Breast epithelium (tissue), 4 donors: ENCODE measurements at regions not wholly inside any gene's neighbourhood (a gene's known extent, or its start where the extent isn't known, plus 50 kb on each side); places are given as distances from the start of the nearest gene placed in this dataset.

Experiments used
- DNase-seq, 2 donors: peaks; one replicate each; pipeline ENCODE4 v3.0.0-alpha.2; 2019; ENCODE audit warnings: low spot score in 2 of 2
- H3K27ac ChIP-seq, 2 donors: fragments of 200-600 bp; sonication (generic) in 1 of 2; one replicate each; pipeline ENCODE4 v1.5.1; 2016 to 2019; ENCODE audit warnings: mild to moderate bottlenecking in 1 of 2
- H3K27me3 ChIP-seq, 2 donors: fragments of 200-600 bp; sonication (generic) in 1 of 2; one replicate each; pipeline versions ENCODE4 v1.5.1 to v1.6.0; 2017 to 2019; ENCODE audit warnings: control low read depth in 1 of 2, mild to moderate bottlenecking in 1 of 2
- H3K36me3 ChIP-seq: fragments of 200-600 bp; one replicate; pipeline ENCODE4 v1.5.1; 2019
- H3K4me1 ChIP-seq, 2 donors: fragments of 200-600 bp; sonication (generic); one replicate each; pipeline ENCODE4 v1.5.1; 2016 to 2019; ENCODE audit warnings: control low read depth in 1 of 2
- H3K4me3 ChIP-seq, 3 donors: fragments of 200-600 bp; sonication (generic); 1 replicate in 2 of 3; 2 replicates in 1 of 3; pipeline ENCODE4 v1.5.1; 2016 to 2019; ENCODE audit warnings: mild to moderate bottlenecking in 3 of 3, moderate library complexity in 2 of 3
- H3K9me3 ChIP-seq, 2 donors: fragments of 200-600 bp; sonication (generic) in 1 of 2; one replicate each; pipeline ENCODE4 v1.5.1; 2016 to 2019; ENCODE audit warnings: control low read depth in 1 of 2
- POLR2A ChIP-seq: fragments of 450-650 bp; IDR thresholded peaks from one replicate; pipeline ENCODE4 v1.6.1; 2016; ENCODE audit warnings: antibody characterized with exemption, mild to moderate bottlenecking, moderate library complexity
- POLR2AphosphoS5 ChIP-seq, 3 donors: sonication (generic); formaldehyde crosslinking; IDR thresholded peaks; one replicate each; pipeline ENCODE4 v1.6.1; 2017; ENCODE audit warnings: antibody characterized with exemption in 3 of 3
- intact Hi-C: fragments of 100-400 bp; cut with DNase I; formaldehyde crosslinking; loops from one replicate; pipeline ENCODE4 v1.15.1; 2023; ENCODE audit warnings: low total_unique reads
- TF ChIP-seq, protein P1 (sequence below), 3 donors: fragments of 450-650 bp; IDR thresholded peaks; one replicate each; pipeline ENCODE4 v1.5.1; 2016 to 2017; ENCODE audit warnings: antibody characterized with exemption in 3 of 3, mild to moderate bottlenecking in 3 of 3, moderate library complexity in 3 of 3

DNA sequence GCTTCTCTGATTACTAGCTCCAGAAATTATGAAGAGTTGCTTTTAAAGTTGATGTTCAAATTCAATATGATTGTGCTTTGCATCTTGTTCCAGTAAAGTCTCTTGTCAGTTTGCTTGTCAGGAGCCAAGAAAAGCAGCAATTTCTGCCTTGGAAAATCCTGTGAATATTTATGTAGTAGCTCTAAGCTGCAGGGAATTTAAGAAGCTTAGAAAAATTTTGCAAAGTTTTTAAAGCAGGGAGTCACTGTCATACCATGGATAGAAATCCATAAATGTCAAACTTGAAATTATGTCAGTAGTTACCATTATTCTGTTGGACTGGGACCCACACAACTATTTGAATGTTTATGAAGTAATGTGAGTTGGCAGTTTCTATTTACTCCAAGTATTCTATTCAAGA is 169.3 kb downstream of the TMEM200C start:
- Histone ChIP-seq H3K27ac (no peak overlapping the region), H3K27me3 (peaks cover 0 to 3% of the 10 kb centered on the region in 2 donors), H3K4me1 (no peaks in the 10 kb centered on the region), H3K4me3 (no peak overlapping the region), H3K36me3 (no peaks in the 10 kb centered on the region), H3K9me3 (no peaks in the 10 kb centered on the region)
- TF ChIP-seq POLR2AphosphoS5 (IDR thresholded peaks at IDR 0.05) (no peak), POLR2A (no peak)
- TF ChIP-seq, protein P1, sequence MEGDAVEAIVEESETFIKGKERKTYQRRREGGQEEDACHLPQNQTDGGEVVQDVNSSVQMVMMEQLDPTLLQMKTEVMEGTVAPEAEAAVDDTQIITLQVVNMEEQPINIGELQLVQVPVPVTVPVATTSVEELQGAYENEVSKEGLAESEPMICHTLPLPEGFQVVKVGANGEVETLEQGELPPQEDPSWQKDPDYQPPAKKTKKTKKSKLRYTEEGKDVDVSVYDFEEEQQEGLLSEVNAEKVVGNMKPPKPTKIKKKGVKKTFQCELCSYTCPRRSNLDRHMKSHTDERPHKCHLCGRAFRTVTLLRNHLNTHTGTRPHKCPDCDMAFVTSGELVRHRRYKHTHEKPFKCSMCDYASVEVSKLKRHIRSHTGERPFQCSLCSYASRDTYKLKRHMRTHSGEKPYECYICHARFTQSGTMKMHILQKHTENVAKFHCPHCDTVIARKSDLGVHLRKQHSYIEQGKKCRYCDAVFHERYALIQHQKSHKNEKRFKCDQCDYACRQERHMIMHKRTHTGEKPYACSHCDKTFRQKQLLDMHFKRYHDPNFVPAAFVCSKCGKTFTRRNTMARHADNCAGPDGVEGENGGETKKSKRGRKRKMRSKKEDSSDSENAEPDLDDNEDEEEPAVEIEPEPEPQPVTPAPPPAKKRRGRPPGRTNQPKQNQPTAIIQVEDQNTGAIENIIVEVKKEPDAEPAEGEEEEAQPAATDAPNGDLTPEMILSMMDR (IDR thresholded peaks at IDR 0.05) = no peak
- no peak for DNase-seq
- intact Hi-C loops = no loop called here

DNA sequence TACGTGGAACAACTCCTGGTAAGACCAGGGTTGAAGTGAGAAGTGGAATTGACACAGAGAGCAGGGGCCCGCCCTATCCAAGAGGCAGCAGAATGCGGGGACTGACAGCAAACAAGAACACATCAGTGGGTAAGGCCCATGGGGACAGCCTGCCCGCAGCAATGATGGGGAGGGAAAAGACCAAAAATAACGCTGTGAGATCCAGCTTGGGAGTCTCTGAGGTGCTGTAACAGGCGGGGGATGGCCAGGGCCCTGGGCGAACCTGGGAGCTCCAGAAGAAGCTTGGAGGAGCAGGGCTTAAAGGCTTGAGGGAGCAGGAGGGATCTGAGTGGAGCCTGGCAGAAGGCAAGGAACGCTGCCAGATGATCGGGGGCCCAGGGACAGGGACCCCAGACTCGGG is 173.4 kb downstream of the TMEM200C start:
- DNase-seq = no peak
- peaks cover 0 to 6% of the 10 kb centered on the region in 2 donors for H3K27me3 ChIP-seq
- intact Hi-C loops = no loop called here
- H3K27ac ChIP-seq = no peak overlapping the region
- H3K4me3 ChIP-seq = no peak overlapping the region
- H3K4me1 ChIP-seq = no peaks in the 10 kb centered on the region
- TF ChIP-seq, protein P1 (IDR thresholded peaks at IDR 0.05) = no peak
- TF ChIP-seq POLR2AphosphoS5 (IDR thresholded peaks at IDR 0.05) (no peak), POLR2A (no peak)
- no peaks in the 10 kb centered on the region for H3K36me3 ChIP-seq
- no peaks in the 10 kb centered on the region for H3K9me3 ChIP-seq

DNA sequence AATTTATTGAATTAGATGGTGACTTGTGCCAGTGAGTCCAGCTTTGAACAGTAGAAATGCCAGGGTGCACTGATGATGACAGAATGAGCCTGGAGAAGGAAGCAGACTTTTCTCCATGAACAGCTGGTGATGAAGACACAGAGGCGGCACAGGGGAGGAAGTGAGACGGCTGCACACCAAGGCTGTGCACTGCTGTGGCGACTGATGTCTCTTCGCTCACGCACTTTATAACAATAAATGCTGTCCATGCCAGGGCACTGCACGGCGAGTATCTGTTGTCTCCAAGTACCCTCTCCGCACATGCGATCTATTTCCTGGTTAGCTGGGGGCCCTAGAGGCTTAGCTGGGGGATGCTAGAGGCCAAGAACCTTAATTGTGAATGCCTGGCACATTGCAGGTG is 175.2 kb downstream of the TMEM200C start:
- no peaks in the 10 kb centered on the region for H3K9me3 ChIP-seq
- H3K4me3 ChIP-seq = no peak overlapping the region
- H3K36me3 ChIP-seq = no peaks in the 10 kb centered on the region
- no peak for TF ChIP-seq POLR2A
- no peak for TF ChIP-seq POLR2AphosphoS5 (IDR thresholded peaks at IDR 0.05)
- TF ChIP-seq, protein P1 (IDR thresholded peaks at IDR 0.05) = no peak
- intact Hi-C loops = no loop called here
- H3K4me1 ChIP-seq = no peaks in the 10 kb centered on the region
- no peak overlapping the region for H3K27ac ChIP-seq
- peaks cover 0 to 6% of the 10 kb centered on the region in 2 donors for H3K27me3 ChIP-seq
- no peak for DNase-seq

DNA sequence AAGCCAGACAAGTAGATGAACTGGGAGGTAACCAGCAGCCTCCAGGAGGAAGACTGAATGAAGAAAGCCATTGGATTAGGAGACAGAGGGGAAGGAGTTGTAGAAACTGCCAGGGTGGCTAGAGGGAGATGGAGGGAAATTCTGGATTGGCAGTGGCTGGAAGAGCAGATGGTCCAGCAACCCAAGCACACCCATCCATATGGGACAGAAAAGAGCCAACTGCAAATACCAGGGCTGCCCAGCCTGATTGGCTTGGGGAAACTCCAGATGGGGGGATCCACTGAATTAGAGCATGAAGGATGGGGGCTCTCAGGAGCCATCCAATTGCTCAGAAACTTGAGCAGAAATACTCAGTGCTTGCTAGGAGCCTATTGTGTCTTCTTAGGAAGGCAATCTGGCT is 173.5 kb upstream of the EPB41L3 start:
- Histone ChIP-seq H3K4me3 (no peak overlapping the region), H3K4me1 (no peaks in the 10 kb centered on the region), H3K27ac (no peak overlapping the region), H3K36me3 (no peaks in the 10 kb centered on the region), H3K27me3 (peaks cover 0 to 6% of the 10 kb centered on the region in 2 donors), H3K9me3 (no peaks in the 10 kb centered on the region)
- DNase-seq = no peak
- TF ChIP-seq POLR2AphosphoS5 (IDR thresholded peaks at IDR 0.05) (no peak), POLR2A (no peak)
- TF ChIP-seq, protein P1 (IDR thresholded peaks at IDR 0.05) = no peak
- intact Hi-C loops = no loop called here

DNA sequence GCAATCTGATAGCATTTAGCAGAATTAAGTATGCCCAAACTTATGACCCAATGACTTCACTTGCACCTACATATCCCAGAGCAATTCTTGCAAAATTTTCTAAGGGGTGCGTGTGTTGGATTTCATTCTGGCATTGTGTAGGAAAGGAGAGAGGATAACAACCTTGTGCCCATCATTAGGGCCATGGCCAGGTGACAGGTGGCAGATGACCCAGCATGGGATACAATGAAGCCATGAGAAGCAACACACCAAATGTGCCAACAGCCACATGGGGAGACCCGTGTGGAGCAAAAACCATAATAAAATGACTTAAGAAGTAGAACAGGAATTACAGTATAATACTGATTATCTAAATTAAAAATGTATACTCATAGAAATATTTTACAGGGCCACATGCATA is 166.9 kb upstream of the EPB41L3 start:
- Histone ChIP-seq H3K36me3 (no peaks in the 10 kb centered on the region), H3K9me3 (no peaks in the 10 kb centered on the region), H3K4me1 (no peaks in the 10 kb centered on the region), H3K27me3 (no peaks in the 10 kb centered on the region), H3K27ac (no peak overlapping the region), H3K4me3 (no peak overlapping the region)
- TF ChIP-seq POLR2AphosphoS5 (IDR thresholded peaks at IDR 0.05) = no peak
- no peak for TF ChIP-seq POLR2A
- TF ChIP-seq, protein P1 (IDR thresholded peaks at IDR 0.05) = no peak
- intact Hi-C loops = no loop called here
- DNase-seq = no peak
